Natural killer cell (primary cell): ENCODE measurements at regions not wholly inside any gene's neighbourhood (a gene's known extent, or its start where the extent isn't known, plus 50 kb on each side); places are given as distances from the start of the nearest gene placed in this dataset.

Experiments used
- ATAC-seq, 3 donors: fragments of 150-1000 bp in 2 of 3; fragments of 200-7000 bp in 1 of 3; cut with Tn5 transposase; 1 replicate in 1 of 3; 2 replicates in 2 of 3; pipeline ENCODE4 v1.10.0; 2021; ENCODE audit warnings: mild to moderate bottlenecking in 2 of 3, moderate library complexity in 2 of 3
- DNase-seq, 2 donors: peaks; one replicate each; pipeline versions ENCODE4 v3.0.0 to v3.0.0-alpha.2; 2013 to 2021; ENCODE audit warnings: mixed read lengths in 1 of 2
- H3K27ac ChIP-seq: one replicate; pipeline ENCODE4 v1.5.1; 2013; ENCODE audit warnings: mild to moderate bottlenecking, low read length
- H3K27me3 ChIP-seq: one replicate; pipeline ENCODE4 v1.6.1; 2013; ENCODE audit warnings: low read length; ENCODE audit not compliant: control insufficient read depth, insufficient read depth
- H3K36me3 ChIP-seq: one replicate; pipeline ENCODE4 v1.6.1; 2013; ENCODE audit warnings: low read length; ENCODE audit not compliant: control insufficient read depth, insufficient read depth
- H3K4me1 ChIP-seq: one replicate; pipeline ENCODE4 v1.6.1; 2013; ENCODE audit warnings: low read length; ENCODE audit not compliant: control insufficient read depth, insufficient read depth
- H3K4me3 ChIP-seq: one replicate; pipeline ENCODE4 v1.5.1; 2013; ENCODE audit warnings: low read length
- H3K9me3 ChIP-seq: one replicate; pipeline ENCODE4 v1.6.1; 2013; ENCODE audit warnings: low read length; ENCODE audit not compliant: control insufficient read depth, insufficient read depth
- H3K27ac Mint-ChIP-seq, 2 donors: one replicate each; pipeline ENCODE4 v1.8.0; 2022; ENCODE audit warnings: mild to moderate bottlenecking in 2 of 2, mixed read lengths in 2 of 2, moderate library complexity in 1 of 2
- H3K27me3 Mint-ChIP-seq, 2 donors: one replicate each; pipeline ENCODE4 v1.8.0; 2022; ENCODE audit warnings: low read depth in 2 of 2, mixed read lengths in 2 of 2
- H3K36me3 Mint-ChIP-seq: one replicate; pipeline ENCODE4 v1.8.0; 2022; ENCODE audit warnings: mixed read lengths
- H3K4me1 Mint-ChIP-seq, 2 donors: one replicate each; pipeline ENCODE4 v1.8.0; 2022; ENCODE audit warnings: mixed read lengths in 2 of 2
- H3K4me3 Mint-ChIP-seq: one replicate; pipeline ENCODE4 v1.8.0; 2022; ENCODE audit warnings: mild to moderate bottlenecking, moderate library complexity, mixed read lengths
- H3K9me3 Mint-ChIP-seq, 2 donors: one replicate each; pipeline ENCODE4 v1.8.0; 2022; ENCODE audit warnings: mixed read lengths in 2 of 2
- CTCF ChIP-seq: fragments of 200-600 bp; IDR thresholded peaks from one replicate; pipeline ENCODE4 v1.8.0; 2022; ENCODE audit warnings: antibody characterized with exemption
- WGBS: methylation state at CpG from one replicate; pipeline ENCODE4 v1.1.7; 2013; ENCODE audit warnings: missing lambda C conversion rate; ENCODE audit not compliant: insufficient coverage; 5-methylcytosine and 5-hydroxymethylcytosine counted together
- intact Hi-C: fragments of 100-400 bp; cut with micrococcal nuclease; formaldehyde crosslinking; loops from one replicate; pipeline ENCODE4 v1.14.2; 2022

- intact Hi-C loops: no loop called here
- no peaks in the 10 kb centered on the region for H3K9me3 Mint-ChIP-seq
- no peaks in the 10 kb centered on the region for H3K4me1 Mint-ChIP-seq
- Histone ChIP-seq H3K4me3 (no peak overlapping the region), H3K36me3 (no peaks in the 10 kb centered on the region), H3K27me3 (no peaks in the 10 kb centered on the region), H3K27ac (no peak overlapping the region), H3K9me3 (no peaks in the 10 kb centered on the region), H3K4me1 (no peaks in the 10 kb centered on the region)
- no peak overlapping the region for H3K4me3 Mint-ChIP-seq
- no peaks in the 10 kb centered on the region for H3K36me3 Mint-ChIP-seq
- H3K27ac Mint-ChIP-seq: no peak overlapping the region
- TF ChIP-seq CTCF: no peak
- no peak for ATAC-seq
- no peak for DNase-seq
- peaks cover 1 to 8% of the 10 kb centered on the region in 2 donors for H3K27me3 Mint-ChIP-seq
- WGBS: no CpG with 5 or more reads among the region's 2 CpGs
Observed at GRCh38 chr3:151560738-151561137, 99.9 kb upstream of the IGSF10 start.

- H3K9me3 ChIP-seq: no peaks in the 10 kb centered on the region
- no peak overlapping the region for H3K27ac ChIP-seq
- no peak overlapping the region for H3K4me3 ChIP-seq
- no peaks in the 10 kb centered on the region for H3K36me3 Mint-ChIP-seq
- no peaks in the 10 kb centered on the region for H3K4me1 Mint-ChIP-seq
- ATAC-seq (no peak), DNase-seq (no peak)
- no peaks in the 10 kb centered on the region for H3K4me1 ChIP-seq
- 90% methylated on average over 5 of the region's 5 CpGs for WGBS
- H3K27me3 ChIP-seq: no peaks in the 10 kb centered on the region
- H3K36me3 ChIP-seq: no peaks in the 10 kb centered on the region
- no peaks in the 10 kb centered on the region for H3K9me3 Mint-ChIP-seq
- intact Hi-C loops: no loop called here
- H3K27me3 Mint-ChIP-seq: peaks cover 2 to 8% of the 10 kb centered on the region in 2 donors
- H3K4me3 Mint-ChIP-seq: no peak overlapping the region
- H3K27ac Mint-ChIP-seq: no peak overlapping the region
- no peak for TF ChIP-seq CTCF
Observed at GRCh38 chr3:151559736-151560135, 98.9 kb upstream of the IGSF10 start.

- Mint-ChIP-seq H3K27me3 (peaks cover 2 to 8% of the 10 kb centered on the region in 2 donors), H3K36me3 (no peaks in the 10 kb centered on the region), H3K27ac (no peak overlapping the region), H3K4me3 (no peak overlapping the region), H3K4me1 (no peaks in the 10 kb centered on the region), H3K9me3 (no peaks in the 10 kb centered on the region)
- DNase-seq: no peak
- no peaks in the 10 kb centered on the region for H3K9me3 ChIP-seq
- no peaks in the 10 kb centered on the region for H3K27me3 ChIP-seq
- H3K27ac ChIP-seq: no peak overlapping the region
- ATAC-seq: no peak
- H3K4me3 ChIP-seq: no peak overlapping the region
- no peaks in the 10 kb centered on the region for H3K36me3 ChIP-seq
- intact Hi-C loops: no loop called here
- no peaks in the 10 kb centered on the region for H3K4me1 ChIP-seq
- TF ChIP-seq CTCF: no peak
Observed at GRCh38 chr3:151558661-151559060, 97.8 kb upstream of the IGSF10 start.

GRCh38 chr3:151557068-151557840 lies 96.4 kb upstream of the IGSF10 start:
- H3K4me3 ChIP-seq: no peak overlapping the region
- H3K4me3 Mint-ChIP-seq: no peak overlapping the region

More at GRCh38 chr3:151557068-151557840, 96.4 kb upstream of the IGSF10 start:
- ATAC-seq (no peak), DNase-seq (no peak)
- H3K4me1 ChIP-seq: no peaks in the 10 kb centered on the region
- Mint-ChIP-seq H3K27ac (no peak overlapping the region), H3K36me3 (no peaks in the 10 kb centered on the region), H3K27me3 (peaks cover 2 to 8% of the 10 kb centered on the region in 2 donors), H3K9me3 (no peaks in the 10 kb centered on the region), H3K4me1 (no peaks in the 10 kb centered on the region)
- WGBS: 57% methylated on average over 1 of the region's 2 CpGs
- H3K27me3 ChIP-seq: no peaks in the 10 kb centered on the region
- intact Hi-C loops: no loop called here
- TF ChIP-seq CTCF: no peak
- H3K9me3 ChIP-seq: no peaks in the 10 kb centered on the region
- H3K27ac ChIP-seq: no peak overlapping the region
- no peaks in the 10 kb centered on the region for H3K36me3 ChIP-seq
